ENCODE measurements at regions not wholly inside any gene's neighbourhood (a gene's known extent, or its start where the extent isn't known, plus 50 kb on each side); places are given as distances from the start of the nearest gene placed in this dataset.

DNA sequence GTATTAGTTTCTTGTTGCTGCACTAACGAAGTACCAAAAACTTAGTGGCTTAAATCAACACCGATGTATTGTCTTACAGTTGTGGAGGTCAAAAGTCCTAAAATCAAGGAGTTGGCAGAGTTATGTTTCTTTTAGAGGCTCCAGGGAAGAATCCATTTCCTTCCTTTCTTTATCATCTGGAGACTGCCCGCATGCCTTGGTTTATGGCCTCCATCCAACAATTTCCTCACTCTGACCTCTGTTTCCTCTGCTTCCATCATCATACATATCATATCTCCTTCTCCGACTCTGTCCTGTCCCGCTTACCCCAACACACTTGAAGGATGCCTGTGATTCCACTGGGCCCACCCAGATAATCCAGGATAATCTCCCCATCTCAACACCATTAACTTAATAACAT lies 627.8 kb downstream of the KCNJ2 start (continued):
- TF ChIP-seq, protein P1, sequence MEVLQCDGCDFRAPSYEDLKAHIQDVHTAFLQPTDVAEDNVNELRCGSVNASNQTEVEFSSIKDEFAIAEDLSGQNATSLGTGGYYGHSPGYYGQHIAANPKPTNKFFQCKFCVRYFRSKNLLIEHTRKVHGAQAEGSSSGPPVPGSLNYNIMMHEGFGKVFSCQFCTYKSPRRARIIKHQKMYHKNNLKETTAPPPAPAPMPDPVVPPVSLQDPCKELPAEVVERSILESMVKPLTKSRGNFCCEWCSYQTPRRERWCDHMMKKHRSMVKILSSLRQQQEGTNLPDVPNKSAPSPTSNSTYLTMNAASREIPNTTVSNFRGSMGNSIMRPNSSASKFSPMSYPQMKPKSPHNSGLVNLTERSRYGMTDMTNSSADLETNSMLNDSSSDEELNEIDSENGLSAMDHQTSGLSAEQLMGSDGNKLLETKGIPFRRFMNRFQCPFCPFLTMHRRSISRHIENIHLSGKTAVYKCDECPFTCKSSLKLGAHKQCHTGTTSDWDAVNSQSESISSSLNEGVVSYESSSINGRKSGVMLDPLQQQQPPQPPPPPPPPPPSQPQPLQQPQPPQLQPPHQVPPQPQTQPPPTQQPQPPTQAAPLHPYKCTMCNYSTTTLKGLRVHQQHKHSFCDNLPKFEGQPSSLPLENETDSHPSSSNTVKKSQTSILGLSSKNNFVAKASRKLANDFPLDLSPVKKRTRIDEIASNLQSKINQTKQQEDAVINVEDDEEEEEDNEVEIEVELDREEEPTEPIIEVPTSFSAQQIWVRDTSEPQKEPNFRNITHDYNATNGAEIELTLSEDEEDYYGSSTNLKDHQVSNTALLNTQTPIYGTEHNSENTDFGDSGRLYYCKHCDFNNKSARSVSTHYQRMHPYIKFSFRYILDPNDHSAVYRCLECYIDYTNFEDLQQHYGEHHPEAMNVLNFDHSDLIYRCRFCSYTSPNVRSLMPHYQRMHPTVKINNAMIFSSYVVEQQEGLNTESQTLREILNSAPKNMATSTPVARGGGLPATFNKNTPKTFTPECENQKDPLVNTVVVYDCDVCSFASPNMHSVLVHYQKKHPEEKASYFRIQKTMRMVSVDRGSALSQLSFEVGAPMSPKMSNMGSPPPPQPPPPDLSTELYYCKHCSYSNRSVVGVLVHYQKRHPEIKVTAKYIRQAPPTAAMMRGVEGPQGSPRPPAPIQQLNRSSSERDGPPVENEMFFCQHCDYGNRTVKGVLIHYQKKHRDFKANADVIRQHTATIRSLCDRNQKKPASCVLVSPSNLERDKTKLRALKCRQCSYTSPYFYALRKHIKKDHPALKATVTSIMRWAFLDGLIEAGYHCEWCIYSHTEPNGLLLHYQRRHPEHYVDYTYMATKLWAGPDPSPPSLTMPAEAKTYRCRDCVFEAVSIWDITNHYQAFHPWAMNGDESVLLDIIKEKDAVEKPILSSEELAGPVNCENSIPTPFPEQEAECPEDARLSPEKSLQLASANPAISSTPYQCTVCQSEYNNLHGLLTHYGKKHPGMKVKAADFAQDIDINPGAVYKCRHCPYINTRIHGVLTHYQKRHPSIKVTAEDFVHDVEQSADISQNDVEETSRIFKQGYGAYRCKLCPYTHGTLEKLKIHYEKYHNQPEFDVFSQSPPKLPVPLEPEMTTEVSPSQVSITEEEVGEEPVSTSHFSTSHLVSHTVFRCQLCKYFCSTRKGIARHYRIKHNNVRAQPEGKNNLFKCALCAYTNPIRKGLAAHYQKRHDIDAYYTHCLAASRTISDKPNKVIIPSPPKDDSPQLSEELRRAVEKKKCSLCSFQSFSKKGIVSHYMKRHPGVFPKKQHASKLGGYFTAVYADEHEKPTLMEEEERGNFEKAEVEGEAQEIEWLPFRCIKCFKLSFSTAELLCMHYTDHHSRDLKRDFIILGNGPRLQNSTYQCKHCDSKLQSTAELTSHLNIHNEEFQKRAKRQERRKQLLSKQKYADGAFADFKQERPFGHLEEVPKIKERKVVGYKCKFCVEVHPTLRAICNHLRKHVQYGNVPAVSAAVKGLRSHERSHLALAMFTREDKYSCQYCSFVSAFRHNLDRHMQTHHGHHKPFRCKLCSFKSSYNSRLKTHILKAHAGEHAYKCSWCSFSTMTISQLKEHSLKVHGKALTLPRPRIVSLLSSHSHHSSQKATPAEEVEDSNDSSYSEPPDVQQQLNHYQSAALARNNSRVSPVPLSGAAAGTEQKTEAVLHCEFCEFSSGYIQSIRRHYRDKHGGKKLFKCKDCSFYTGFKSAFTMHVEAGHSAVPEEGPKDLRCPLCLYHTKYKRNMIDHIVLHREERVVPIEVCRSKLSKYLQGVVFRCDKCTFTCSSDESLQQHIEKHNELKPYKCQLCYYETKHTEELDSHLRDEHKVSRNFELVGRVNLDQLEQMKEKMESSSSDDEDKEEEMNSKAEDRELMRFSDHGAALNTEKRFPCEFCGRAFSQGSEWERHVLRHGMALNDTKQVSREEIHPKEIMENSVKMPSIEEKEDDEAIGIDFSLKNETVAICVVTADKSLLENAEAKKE (CRISPR knock-in tag; IDR thresholded peaks at IDR 0.05): no peak
- TF ChIP-seq STAT1 (IDR thresholded peaks at IDR 0.05; ENCODE audit: unreplicated experiment) (no peak), ZNF331 (CRISPR knock-in tag; IDR thresholded peaks at IDR 0.05; ENCODE audit: low read depth) (no peak), NANOG (IDR thresholded peaks at IDR 0.05; ENCODE audit: borderline replicate concordance) (no peak), EZH2 (IDR thresholded peaks at IDR 0.05; ENCODE audit: low read depth, unreplicated experiment) (no peak), ZNF114 (CRISPR knock-in tag; IDR thresholded peaks at IDR 0.05) (no peak), JUNB (IDR thresholded peaks at IDR 0.05; ENCODE audit: unreplicated experiment) (no peak)
- TF ChIP-seq, protein P2, sequence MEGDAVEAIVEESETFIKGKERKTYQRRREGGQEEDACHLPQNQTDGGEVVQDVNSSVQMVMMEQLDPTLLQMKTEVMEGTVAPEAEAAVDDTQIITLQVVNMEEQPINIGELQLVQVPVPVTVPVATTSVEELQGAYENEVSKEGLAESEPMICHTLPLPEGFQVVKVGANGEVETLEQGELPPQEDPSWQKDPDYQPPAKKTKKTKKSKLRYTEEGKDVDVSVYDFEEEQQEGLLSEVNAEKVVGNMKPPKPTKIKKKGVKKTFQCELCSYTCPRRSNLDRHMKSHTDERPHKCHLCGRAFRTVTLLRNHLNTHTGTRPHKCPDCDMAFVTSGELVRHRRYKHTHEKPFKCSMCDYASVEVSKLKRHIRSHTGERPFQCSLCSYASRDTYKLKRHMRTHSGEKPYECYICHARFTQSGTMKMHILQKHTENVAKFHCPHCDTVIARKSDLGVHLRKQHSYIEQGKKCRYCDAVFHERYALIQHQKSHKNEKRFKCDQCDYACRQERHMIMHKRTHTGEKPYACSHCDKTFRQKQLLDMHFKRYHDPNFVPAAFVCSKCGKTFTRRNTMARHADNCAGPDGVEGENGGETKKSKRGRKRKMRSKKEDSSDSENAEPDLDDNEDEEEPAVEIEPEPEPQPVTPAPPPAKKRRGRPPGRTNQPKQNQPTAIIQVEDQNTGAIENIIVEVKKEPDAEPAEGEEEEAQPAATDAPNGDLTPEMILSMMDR (conservative IDR thresholded peaks at IDR 0.05; ENCODE audit: low read depth in 2 of 2): no peak
- TF ChIP-seq, protein P3, sequence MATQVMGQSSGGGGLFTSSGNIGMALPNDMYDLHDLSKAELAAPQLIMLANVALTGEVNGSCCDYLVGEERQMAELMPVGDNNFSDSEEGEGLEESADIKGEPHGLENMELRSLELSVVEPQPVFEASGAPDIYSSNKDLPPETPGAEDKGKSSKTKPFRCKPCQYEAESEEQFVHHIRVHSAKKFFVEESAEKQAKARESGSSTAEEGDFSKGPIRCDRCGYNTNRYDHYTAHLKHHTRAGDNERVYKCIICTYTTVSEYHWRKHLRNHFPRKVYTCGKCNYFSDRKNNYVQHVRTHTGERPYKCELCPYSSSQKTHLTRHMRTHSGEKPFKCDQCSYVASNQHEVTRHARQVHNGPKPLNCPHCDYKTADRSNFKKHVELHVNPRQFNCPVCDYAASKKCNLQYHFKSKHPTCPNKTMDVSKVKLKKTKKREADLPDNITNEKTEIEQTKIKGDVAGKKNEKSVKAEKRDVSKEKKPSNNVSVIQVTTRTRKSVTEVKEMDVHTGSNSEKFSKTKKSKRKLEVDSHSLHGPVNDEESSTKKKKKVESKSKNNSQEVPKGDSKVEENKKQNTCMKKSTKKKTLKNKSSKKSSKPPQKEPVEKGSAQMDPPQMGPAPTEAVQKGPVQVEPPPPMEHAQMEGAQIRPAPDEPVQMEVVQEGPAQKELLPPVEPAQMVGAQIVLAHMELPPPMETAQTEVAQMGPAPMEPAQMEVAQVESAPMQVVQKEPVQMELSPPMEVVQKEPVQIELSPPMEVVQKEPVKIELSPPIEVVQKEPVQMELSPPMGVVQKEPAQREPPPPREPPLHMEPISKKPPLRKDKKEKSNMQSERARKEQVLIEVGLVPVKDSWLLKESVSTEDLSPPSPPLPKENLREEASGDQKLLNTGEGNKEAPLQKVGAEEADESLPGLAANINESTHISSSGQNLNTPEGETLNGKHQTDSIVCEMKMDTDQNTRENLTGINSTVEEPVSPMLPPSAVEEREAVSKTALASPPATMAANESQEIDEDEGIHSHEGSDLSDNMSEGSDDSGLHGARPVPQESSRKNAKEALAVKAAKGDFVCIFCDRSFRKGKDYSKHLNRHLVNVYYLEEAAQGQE (IDR thresholded peaks at IDR 0.05; ENCODE audit: unreplicated experiment): no peak

Data from GM23338 (cell line).